GM19035 (cell line): ENCODE measurements at regions not wholly inside any gene's neighbourhood (a gene's known extent, or its start where the extent isn't known, plus 50 kb on each side); places are given as distances from the start of the nearest gene placed in this dataset.
A peak's percentile ranks its signal among the peaks of the same experiment; 100 is the strongest.

Experiments used
- ATAC-seq: cut with Tn5 transposase; IDR thresholded peaks from one replicate; pipeline ENCODE4 v1.9.1; 2021; ENCODE audit not compliant: unreplicated experiment

GRCh38 chr13:62357887-62358645 lies 942.4 kb upstream of the PCDH20 start:
- ATAC-seq = peak; percentile 78

- ATAC-seq = no peak
These were observed 941.3 kb upstream of the PCDH20 start for GRCh38 chr13:62356977-62357376.

GRCh38 chr13:62337109-62337880 lies 921.6 kb upstream of the PCDH20 start:
- no peak for ATAC-seq

- no peak for ATAC-seq
These were observed 920.9 kb upstream of the PCDH20 start for GRCh38 chr13:62336507-62336906.

GRCh38 chr13:62333466-62333865 lies 917.8 kb upstream of the PCDH20 start:
- no peak for ATAC-seq

- ATAC-seq = no peak
These were observed 915.7 kb upstream of the PCDH20 start for GRCh38 chr13:62331384-62331783.

GRCh38 chr13:62327367-62327766 lies 911.7 kb upstream of the PCDH20 start:
- no peak for ATAC-seq

GRCh38 chr13:62324842-62325241 lies 909.2 kb upstream of the PCDH20 start:
- ATAC-seq = no peak

- no peak for ATAC-seq
These were observed 906.2 kb upstream of the PCDH20 start for GRCh38 chr13:62321895-62322294.

GRCh38 chr13:62321139-62321538 lies 905.5 kb upstream of the PCDH20 start:
- no peak for ATAC-seq

GRCh38 chr13:62320129-62321108 lies 904.8 kb upstream of the PCDH20 start:
- peak; percentile 71 for ATAC-seq

GRCh38 chr13:62309904-62310303 lies 894.3 kb upstream of the PCDH20 start:
- no peak for ATAC-seq

GRCh38 chr13:62305756-62306155 lies 890.1 kb upstream of the PCDH20 start:
- ATAC-seq = peak; percentile 96

GRCh38 chr13:62302341-62302740 lies 886.7 kb upstream of the PCDH20 start:
- no peak for ATAC-seq

- no peak for ATAC-seq
These were observed 884.3 kb upstream of the PCDH20 start for GRCh38 chr13:62299988-62300387.

- no peak for ATAC-seq
These were observed 881.2 kb upstream of the PCDH20 start for GRCh38 chr13:62296812-62297211.

GRCh38 chr13:62294244-62294643 lies 878.6 kb upstream of the PCDH20 start:
- no peak for ATAC-seq

- no peak for ATAC-seq
These were observed 877.2 kb upstream of the PCDH20 start for GRCh38 chr13:62292714-62293480.

GRCh38 chr13:62290542-62290941 lies 874.9 kb upstream of the PCDH20 start:
- no peak for ATAC-seq

GRCh38 chr13:62287764-62288163 lies 872.1 kb upstream of the PCDH20 start:
- ATAC-seq = no peak
